C4-2B (cell line): ENCODE measurements at regions not wholly inside any gene's neighbourhood (a gene's known extent, or its start where the extent isn't known, plus 50 kb on each side); places are given as distances from the start of the nearest gene placed in this dataset.

Experiments
- ZFX ChIP-seq: fragments of 450-650 bp; IDR thresholded peaks from 2 replicates; pipeline ENCODE4 v1.6.1; 2017
- TF ChIP-seq, protein P1 (sequence below): fragments of 450-650 bp; conservative IDR thresholded peaks from 2 replicates; pipeline ENCODE4 v1.5.1; 2017; ENCODE audit warnings: mild to moderate bottlenecking

DNA sequence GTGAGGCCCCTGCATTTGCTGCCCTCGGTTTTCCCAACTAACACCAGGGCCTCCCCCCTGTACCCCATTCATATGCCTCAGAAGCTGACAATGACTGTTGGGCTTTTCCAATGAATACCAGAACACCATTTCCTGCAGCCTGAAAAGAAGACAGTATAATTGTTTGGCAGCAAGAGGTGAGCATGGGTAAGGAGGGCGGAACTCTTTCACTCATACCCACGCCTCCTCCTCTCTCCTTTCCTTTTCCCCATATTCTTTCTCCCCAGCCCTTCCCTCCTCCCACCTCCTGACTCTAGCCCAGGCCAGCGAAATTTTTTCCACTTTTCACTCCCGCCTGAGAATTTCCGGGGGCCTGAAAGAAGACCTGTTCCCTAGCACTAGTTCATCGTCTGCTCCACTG, 58.0 kb upstream of the CHST1 start:
- TF ChIP-seq, protein P1, sequence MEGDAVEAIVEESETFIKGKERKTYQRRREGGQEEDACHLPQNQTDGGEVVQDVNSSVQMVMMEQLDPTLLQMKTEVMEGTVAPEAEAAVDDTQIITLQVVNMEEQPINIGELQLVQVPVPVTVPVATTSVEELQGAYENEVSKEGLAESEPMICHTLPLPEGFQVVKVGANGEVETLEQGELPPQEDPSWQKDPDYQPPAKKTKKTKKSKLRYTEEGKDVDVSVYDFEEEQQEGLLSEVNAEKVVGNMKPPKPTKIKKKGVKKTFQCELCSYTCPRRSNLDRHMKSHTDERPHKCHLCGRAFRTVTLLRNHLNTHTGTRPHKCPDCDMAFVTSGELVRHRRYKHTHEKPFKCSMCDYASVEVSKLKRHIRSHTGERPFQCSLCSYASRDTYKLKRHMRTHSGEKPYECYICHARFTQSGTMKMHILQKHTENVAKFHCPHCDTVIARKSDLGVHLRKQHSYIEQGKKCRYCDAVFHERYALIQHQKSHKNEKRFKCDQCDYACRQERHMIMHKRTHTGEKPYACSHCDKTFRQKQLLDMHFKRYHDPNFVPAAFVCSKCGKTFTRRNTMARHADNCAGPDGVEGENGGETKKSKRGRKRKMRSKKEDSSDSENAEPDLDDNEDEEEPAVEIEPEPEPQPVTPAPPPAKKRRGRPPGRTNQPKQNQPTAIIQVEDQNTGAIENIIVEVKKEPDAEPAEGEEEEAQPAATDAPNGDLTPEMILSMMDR: no peak
- TF ChIP-seq ZFX: no peak
